DMS153 (cell line): ENCODE measurements at regions not wholly inside any gene's neighbourhood (a gene's known extent, or its start where the extent isn't known, plus 50 kb on each side); places are given as distances from the start of the nearest gene placed in this dataset.
"Not testable (repeated sequence)": the region's sequence is repeated elsewhere in the genome, so short reads cannot be mapped to it uniquely, and the experiment has no call there.

Experiments
- DNase-seq: peaks from one replicate; lab custom pipeline; 2025; lab: John Stamatoyannopoulos, UW

GRCh38 chr1:8169364-8170058 is 143.4 kb upstream of the ERRFI1 start:
- DNase-seq: peak; percentile 99

GRCh38 chr1:8167936-8168335 is 141.8 kb upstream of the ERRFI1 start:
- no peak for DNase-seq

GRCh38 chr1:8166406-8166805 is 140.3 kb upstream of the ERRFI1 start:
- no peak for DNase-seq

GRCh38 chr1:8165595-8166360 is 139.7 kb upstream of the ERRFI1 start:
- no peak for DNase-seq

GRCh38 chr1:8164670-8165069 is 138.6 kb upstream of the ERRFI1 start:
- DNase-seq: no peak

GRCh38 chr1:8163039-8163438 is 136.9 kb upstream of the ERRFI1 start:
- DNase-seq: no peak

- no peak for DNase-seq
Measured at GRCh38 chr1:8162168-8162567, 136.1 kb upstream of the ERRFI1 start.

- DNase-seq: no peak
Measured at GRCh38 chr1:8161546-8162105, 135.5 kb upstream of the ERRFI1 start.

GRCh38 chr1:8159470-8160024 is 133.4 kb upstream of the ERRFI1 start:
- DNase-seq: no peak

- DNase-seq: no peak
Measured at GRCh38 chr1:8158995-8159394, 132.9 kb upstream of the ERRFI1 start.

- DNase-seq: no peak
Measured at GRCh38 chr1:8157765-8158164, 131.7 kb upstream of the ERRFI1 start.

GRCh38 chr1:8155528-8156186 is 129.5 kb upstream of the ERRFI1 start:
- no peak for DNase-seq

- DNase-seq: peak; percentile 78
Measured at GRCh38 chr1:8154621-8155052, 128.5 kb upstream of the ERRFI1 start.

- no peak for DNase-seq
Measured at GRCh38 chr1:8153961-8154360, 127.9 kb upstream of the ERRFI1 start.

GRCh38 chr1:8152731-8153702 is 126.9 kb upstream of the ERRFI1 start:
- DNase-seq: no peak

GRCh38 chr1:8151647-8152046 is 125.5 kb upstream of the ERRFI1 start:
- no peak for DNase-seq

- DNase-seq: not testable (repeated sequence)
Measured at GRCh38 chr1:8149756-8150155, 123.6 kb upstream of the ERRFI1 start.

- DNase-seq: no peak
Measured at GRCh38 chr1:8147956-8148355, 121.8 kb upstream of the ERRFI1 start.

- no peak for DNase-seq
Measured at GRCh38 chr1:8146257-8146855, 120.2 kb upstream of the ERRFI1 start.

- no peak for DNase-seq
Measured at GRCh38 chr1:8145545-8146202, 119.6 kb upstream of the ERRFI1 start.
